HEK293 (cell line): ENCODE measurements at regions not wholly inside any gene's neighbourhood (a gene's known extent, or its start where the extent isn't known, plus 50 kb on each side); places are given as distances from the start of the nearest gene placed in this dataset.

Experiments used
- CTCF ChIA-PET: fragments of 350-600 bp; formaldehyde crosslinking; extraction: SDS; loops from one replicate; lab custom pipeline; 2021; ENCODE audit warnings: antibody characterized with exemption; lab: Yijun Ruan, JAX
- POLR2A ChIA-PET: fragments of 300-600 bp; formaldehyde crosslinking; extraction: SDS; loops from one replicate; lab custom pipeline; 2020; ENCODE audit warnings: antibody characterized with exemption, inconsistent platforms; lab: Yijun Ruan, JAX
- H3K27ac ChIP-seq: fragments of 200-500 bp; sonication (Bioruptor generic); 2 replicates; pipeline ENCODE4 v1.5.1; 2014; ENCODE audit warnings: low read depth, low read length, control low read depth, inconsistent platforms; ENCODE audit errors: extremely low read depth
- H3K36me3 ChIP-seq, 2 experiments: fragments of 200-500 bp in 1 of 2; sonication (Bioruptor generic) in 1 of 2; 1 replicate in 1 of 2; 2 replicates in 1 of 2; pipeline ENCODE4 v1.5.1; 2014 to 2017; ENCODE audit warnings: inconsistent platforms in 2 of 2, low read length in 2 of 2; ENCODE audit not compliant: control insufficient read depth in 2 of 2, insufficient read depth in 1 of 2
- H3K4me1 ChIP-seq: fragments of 200-500 bp; sonication (Bioruptor generic); 2 replicates; pipeline ENCODE4 v1.5.1; 2014; ENCODE audit warnings: mild to moderate bottlenecking, low read length, inconsistent platforms; ENCODE audit not compliant: control insufficient read depth, insufficient read depth
- H3K4me3 ChIP-seq: 2 replicates; pipeline ENCODE4 v1.5.1; 2011; ENCODE audit warnings: low read depth, mild to moderate bottlenecking, control low read depth, low read length, moderate library complexity
- H3K9me3 ChIP-seq: fragments of 200-500 bp; sonication (Bioruptor generic); 2 replicates; pipeline ENCODE4 v1.5.1; 2014; ENCODE audit warnings: low read depth, low read length, inconsistent platforms; ENCODE audit not compliant: control insufficient read depth, insufficient read depth
- BCL11B ChIP-seq: fragments of 450-650 bp; formaldehyde crosslinking; IDR thresholded peaks from 2 replicates; pipeline ENCODE4 v1.5.1; 2016; ENCODE audit warnings: low read depth, missing biosample characterization, missing genetic modification characterization
- GLI4 ChIP-seq: fragments of 450-650 bp; formaldehyde crosslinking; IDR thresholded peaks from 2 replicates; pipeline ENCODE4 v1.5.1; 2016; ENCODE audit warnings: missing biosample characterization, missing genetic modification characterization
- OVOL3 ChIP-seq: fragments of 450-650 bp; formaldehyde crosslinking; IDR thresholded peaks from 2 replicates; pipeline ENCODE4 v1.5.1; 2016; ENCODE audit warnings: missing biosample characterization, missing genetic modification characterization
- PRDM1 ChIP-seq: fragments of 450-650 bp; formaldehyde crosslinking; IDR thresholded peaks from 2 replicates; pipeline ENCODE4; 2016; ENCODE audit warnings: missing biosample characterization, missing genetic modification characterization
- RBAK ChIP-seq: fragments of 450-650 bp; formaldehyde crosslinking; IDR thresholded peaks from 2 replicates; pipeline ENCODE4 v1.5.1; 2016; ENCODE audit warnings: missing biosample characterization, missing genetic modification characterization
- SALL2 ChIP-seq: fragments of 450-650 bp; formaldehyde crosslinking; IDR thresholded peaks from 2 replicates; pipeline ENCODE4 v1.5.0; 2017; ENCODE audit warnings: missing biosample characterization, mild to moderate bottlenecking, missing genetic modification characterization, borderline replicate concordance
- SCRT1 ChIP-seq: fragments of 450-650 bp; formaldehyde crosslinking; IDR thresholded peaks from 2 replicates; pipeline ENCODE4 v1.5.1; 2016; ENCODE audit warnings: missing biosample characterization, missing genetic modification characterization, borderline replicate concordance
- ZEB2 ChIP-seq: fragments of 450-650 bp; formaldehyde crosslinking; IDR thresholded peaks from 2 replicates; pipeline ENCODE4 v1.5.1; 2016; ENCODE audit warnings: missing biosample characterization, missing genetic modification characterization
- ZIC2 ChIP-seq: fragments of 450-650 bp; formaldehyde crosslinking; IDR thresholded peaks from 2 replicates; pipeline ENCODE4 v1.5.1; 2016; ENCODE audit warnings: missing biosample characterization, missing genetic modification characterization
- ZNF146 ChIP-seq: fragments of 450-650 bp; formaldehyde crosslinking; IDR thresholded peaks from 2 replicates; pipeline ENCODE4 v1.5.1; 2016; ENCODE audit warnings: missing biosample characterization, missing genetic modification characterization
- ZNF155 ChIP-seq: fragments of 450-650 bp; formaldehyde crosslinking; IDR thresholded peaks from 2 replicates; pipeline ENCODE4 v1.5.1; 2016; ENCODE audit warnings: missing biosample characterization, missing genetic modification characterization
- ZNF248 ChIP-seq: fragments of 450-650 bp; formaldehyde crosslinking; IDR thresholded peaks from 2 replicates; pipeline ENCODE4 v1.5.1; 2017; ENCODE audit warnings: missing biosample characterization, missing genetic modification characterization
- ZNF266 ChIP-seq: fragments of 450-650 bp; formaldehyde crosslinking; IDR thresholded peaks from 2 replicates; pipeline ENCODE4 v1.5.1; 2016; ENCODE audit warnings: missing biosample characterization, missing genetic modification characterization, low read depth
- ZNF37A ChIP-seq: fragments of 450-650 bp; IDR thresholded peaks from 2 replicates; pipeline ENCODE4 v1.5.1; 2018; ENCODE audit warnings: missing biosample characterization, missing genetic modification characterization
- ZNF391 ChIP-seq: fragments of 450-650 bp; formaldehyde crosslinking; IDR thresholded peaks from 2 replicates; pipeline ENCODE4 v1.5.1; 2016; ENCODE audit warnings: low read depth, missing biosample characterization, missing genetic modification characterization, borderline replicate concordance
- ZNF416 ChIP-seq: fragments of 450-650 bp; formaldehyde crosslinking; IDR thresholded peaks from 2 replicates; pipeline ENCODE4 v1.5.1; 2016; ENCODE audit warnings: missing biosample characterization, missing genetic modification characterization
- ZNF423 ChIP-seq: fragments of 450-650 bp; formaldehyde crosslinking; IDR thresholded peaks from 2 replicates; pipeline ENCODE4 v1.5.1; 2016; ENCODE audit warnings: missing biosample characterization, missing genetic modification characterization
- ZNF426 ChIP-seq: fragments of 450-650 bp; formaldehyde crosslinking; IDR thresholded peaks from 2 replicates; pipeline ENCODE4 v1.5.1; 2017; ENCODE audit warnings: missing biosample characterization, missing genetic modification characterization, mild to moderate bottlenecking, inconsistent platforms, moderate library complexity
- ZNF521 ChIP-seq: fragments of 450-650 bp; formaldehyde crosslinking; IDR thresholded peaks from 2 replicates; pipeline ENCODE4 v1.5.1; 2017; ENCODE audit warnings: missing biosample characterization, mild to moderate bottlenecking, missing genetic modification characterization
- ZNF549 ChIP-seq: fragments of 450-650 bp; IDR thresholded peaks from 2 replicates; pipeline ENCODE4 v1.5.1; 2018; ENCODE audit warnings: missing biosample characterization, missing genetic modification characterization, mild to moderate bottlenecking, inconsistent platforms, moderate library complexity
- ZNF571 ChIP-seq: fragments of 450-650 bp; formaldehyde crosslinking; IDR thresholded peaks from 2 replicates; pipeline ENCODE4 v1.5.0; 2017; ENCODE audit warnings: missing biosample characterization, missing genetic modification characterization
- ZNF580 ChIP-seq: fragments of 450-650 bp; formaldehyde crosslinking; IDR thresholded peaks from 2 replicates; pipeline ENCODE4 v1.5.1; 2016; ENCODE audit warnings: missing biosample characterization, missing genetic modification characterization
- ZNF654 ChIP-seq: fragments of 450-650 bp; formaldehyde crosslinking; IDR thresholded peaks from 2 replicates; pipeline ENCODE4 v1.5.1; 2016; ENCODE audit warnings: low read depth, missing biosample characterization, missing genetic modification characterization
- ZNF658 ChIP-seq: fragments of 450-650 bp; formaldehyde crosslinking; IDR thresholded peaks from 2 replicates; pipeline ENCODE4; 2016; ENCODE audit warnings: missing biosample characterization, missing genetic modification characterization
- ZNF664 ChIP-seq: fragments of 450-650 bp; formaldehyde crosslinking; IDR thresholded peaks from 2 replicates; pipeline ENCODE4 v1.5.1; 2016; ENCODE audit warnings: missing biosample characterization, missing genetic modification characterization
- ZNF785 ChIP-seq: fragments of 450-650 bp; formaldehyde crosslinking; IDR thresholded peaks from 2 replicates; pipeline ENCODE4 v1.5.1; 2016; ENCODE audit warnings: missing biosample characterization, missing genetic modification characterization
- ZNF830 ChIP-seq: fragments of 450-650 bp; IDR thresholded peaks from 2 replicates; pipeline ENCODE4 v1.5.0; 2018; ENCODE audit warnings: missing biosample characterization, missing genetic modification characterization, low read depth, mild to moderate bottlenecking, moderate library complexity
- ZNF837 ChIP-seq: fragments of 450-650 bp; formaldehyde crosslinking; IDR thresholded peaks from 2 replicates; pipeline ENCODE4 v1.5.1; 2016; ENCODE audit warnings: missing biosample characterization, missing genetic modification characterization
- ZSCAN23 ChIP-seq: fragments of 450-650 bp; formaldehyde crosslinking; IDR thresholded peaks from 2 replicates; pipeline ENCODE4 v1.5.1; 2016; ENCODE audit warnings: missing biosample characterization, missing genetic modification characterization
- TF ChIP-seq, protein P1 (sequence below): IDR thresholded peaks from 2 replicates; pipeline ENCODE4 v1.6.1; 2011; ENCODE audit warnings: mild to moderate bottlenecking, low read depth, low read length, borderline replicate concordance
- TF ChIP-seq, protein P2 (sequence below): fragments of 450-650 bp; formaldehyde crosslinking; IDR thresholded peaks from 2 replicates; pipeline ENCODE4 v1.5.1; 2016; ENCODE audit warnings: missing biosample characterization, missing genetic modification characterization
- TF ChIP-seq, protein P3 (sequence below): fragments of 450-650 bp; formaldehyde crosslinking; IDR thresholded peaks from 2 replicates; pipeline ENCODE4; 2016; ENCODE audit warnings: missing biosample characterization, missing genetic modification characterization

DNA sequence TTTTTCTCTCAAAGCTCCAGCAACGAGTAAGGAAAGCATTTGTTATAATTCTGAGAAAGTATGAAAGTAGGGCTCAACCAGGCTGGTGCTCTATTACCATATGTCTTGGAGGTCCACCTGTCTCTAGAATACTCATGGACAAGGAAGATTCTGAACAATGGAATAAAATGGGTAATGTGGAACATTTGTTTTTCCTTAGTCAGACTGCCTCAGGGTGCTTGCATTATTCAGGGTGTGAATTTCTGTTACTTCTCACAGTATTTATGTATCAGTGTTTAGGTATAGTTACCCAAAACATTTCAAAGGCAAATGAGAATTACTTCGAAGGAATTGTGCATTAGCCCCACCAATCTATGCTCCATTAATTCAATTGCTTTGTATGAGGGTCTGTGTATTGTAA, 586.2 kb upstream of the CITED2 start:
- peaks cover 11% of the 10 kb centered on the region; the same call in 1 of the 2 replicates for H3K4me1 ChIP-seq
- no peak overlapping the region for H3K27ac ChIP-seq
- no peak overlapping the region for H3K4me3 ChIP-seq
- ChIA-PET POLR2A (interaction anchor here (0.7 to 1.2 kb wide), 2 partner anchors 10 to 586 kb away, joined by 4 to 5 read pairs; partner anchors contain the start of gene CITED2), CTCF (interaction anchor here (1.4 kb wide), 1 partner anchor 591 kb away, joined by 3 read pairs; no protein-coding TSS in a partner anchor)
- H3K9me3 ChIP-seq, result no peaks in the 10 kb centered on the region
- TF ChIP-seq ZNF785 (no peak), GLI4 (tag by site-specific recombination) (no peak), PRDM1 (tag by site-specific recombination) (no peak), ZNF654 (tag by site-specific recombination) (no peak), ZNF248 (no peak), RBAK (tag by site-specific recombination) (no peak), ZNF146 (no peak), ZNF521 (tag by site-specific recombination) (no peak), ZNF664 (tag by site-specific recombination) (no peak), ZNF658 (tag by site-specific recombination) (no peak), ZNF37A (no peak), ZNF155 (tag by site-specific recombination) (no peak), ZNF830 (tag by site-specific recombination) (no peak), ZNF391 (no peak), SCRT1 (tag by site-specific recombination) (no peak), OVOL3 (no peak), ZNF423 (tag by site-specific recombination) (no peak), ZNF549 (tag by site-specific recombination) (no peak)
- H3K36me3 ChIP-seq, result no peaks in the 10 kb centered on the region

- POLR2A ChIA-PET, result no interaction called here
- Histone ChIP-seq H3K36me3 (no peaks in the 10 kb centered on the region), H3K4me1 (no peaks in the 10 kb centered on the region), H3K4me3 (no peak overlapping the region)
- CTCF ChIA-PET, result no interaction called here
- TF ChIP-seq, protein P1, sequence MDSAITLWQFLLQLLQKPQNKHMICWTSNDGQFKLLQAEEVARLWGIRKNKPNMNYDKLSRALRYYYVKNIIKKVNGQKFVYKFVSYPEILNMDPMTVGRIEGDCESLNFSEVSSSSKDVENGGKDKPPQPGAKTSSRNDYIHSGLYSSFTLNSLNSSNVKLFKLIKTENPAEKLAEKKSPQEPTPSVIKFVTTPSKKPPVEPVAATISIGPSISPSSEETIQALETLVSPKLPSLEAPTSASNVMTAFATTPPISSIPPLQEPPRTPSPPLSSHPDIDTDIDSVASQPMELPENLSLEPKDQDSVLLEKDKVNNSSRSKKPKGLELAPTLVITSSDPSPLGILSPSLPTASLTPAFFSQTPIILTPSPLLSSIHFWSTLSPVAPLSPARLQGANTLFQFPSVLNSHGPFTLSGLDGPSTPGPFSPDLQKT, result no peak
- TF ChIP-seq, protein P2, sequence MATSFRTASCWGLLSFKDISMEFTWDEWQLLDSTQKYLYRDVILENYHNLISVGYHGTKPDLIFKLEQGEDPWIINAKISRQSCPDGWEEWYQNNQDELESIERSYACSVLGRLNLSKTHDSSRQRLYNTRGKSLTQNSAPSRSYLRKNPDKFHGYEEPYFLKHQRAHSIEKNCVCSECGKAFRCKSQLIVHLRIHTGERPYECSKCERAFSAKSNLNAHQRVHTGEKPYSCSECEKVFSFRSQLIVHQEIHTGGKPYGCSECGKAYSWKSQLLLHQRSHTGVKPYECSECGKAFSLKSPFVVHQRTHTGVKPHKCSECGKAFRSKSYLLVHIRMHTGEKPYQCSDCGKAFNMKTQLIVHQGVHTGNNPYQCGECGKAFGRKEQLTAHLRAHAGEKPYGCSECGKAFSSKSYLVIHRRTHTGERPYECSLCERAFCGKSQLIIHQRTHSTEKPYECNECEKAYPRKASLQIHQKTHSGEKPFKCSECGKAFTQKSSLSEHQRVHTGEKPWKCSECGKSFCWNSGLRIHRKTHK (tag by site-specific recombination), result no peak
- no peak for TF ChIP-seq ZNF837
- TF ChIP-seq SALL2 (tag by site-specific recombination), result no peak
- no peak for TF ChIP-seq ZNF571 (tag by site-specific recombination)
- no peak for TF ChIP-seq ZNF426
- TF ChIP-seq ZSCAN23 (tag by site-specific recombination), result no peak
- TF ChIP-seq ZNF266 (tag by site-specific recombination), result no peak
- TF ChIP-seq ZNF664 (tag by site-specific recombination), result no peak
- TF ChIP-seq ZNF416, result no peak
- TF ChIP-seq ZNF580, result no peak
- TF ChIP-seq, protein P3, sequence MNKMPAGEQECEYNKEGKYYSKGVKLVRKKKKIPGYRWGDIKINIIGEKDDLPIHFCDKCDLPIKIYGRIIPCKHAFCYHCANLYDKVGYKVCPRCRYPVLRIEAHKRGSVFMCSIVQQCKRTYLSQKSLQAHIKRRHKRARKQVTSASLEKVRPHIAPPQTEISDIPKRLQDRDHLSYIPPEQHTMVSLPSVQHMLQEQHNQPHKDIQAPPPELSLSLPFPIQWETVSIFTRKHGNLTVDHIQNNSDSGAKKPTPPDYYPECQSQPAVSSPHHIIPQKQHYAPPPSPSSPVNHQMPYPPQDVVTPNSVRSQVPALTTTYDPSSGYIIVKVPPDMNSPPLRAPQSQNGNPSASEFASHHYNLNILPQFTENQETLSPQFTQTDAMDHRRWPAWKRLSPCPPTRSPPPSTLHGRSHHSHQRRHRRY (tag by site-specific recombination), result no peak
- no peak for TF ChIP-seq ZIC2 (tag by site-specific recombination)
- TF ChIP-seq BCL11B (tag by site-specific recombination), result no peak
- TF ChIP-seq ZEB2 (tag by site-specific recombination), result no peak
- no peak for TF ChIP-seq GLI4 (tag by site-specific recombination)
- TF ChIP-seq, all 188 proteins: peak for 0
- no peaks in the 10 kb centered on the region for H3K9me3 ChIP-seq
- no peak overlapping the region for H3K27ac ChIP-seq
Measured at GRCh38 chr6:139955366-139956155, 581.1 kb upstream of the CITED2 start.
